H1 (cell line): ENCODE measurements at regions not wholly inside any gene's neighbourhood (a gene's known extent, or its start where the extent isn't known, plus 50 kb on each side); places are given as distances from the start of the nearest gene placed in this dataset.

Experiments used
- CTCF ChIA-PET: fragments of 300-600 bp; sonication (Branson Sonifier 250); formaldehyde crosslinking; loops from one replicate; lab custom pipeline; 2021; ENCODE audit not compliant: partially characterized antibody; lab: Charles Lee
- POLR2A ChIA-PET: fragments of 300-600 bp; sonication (Branson Sonifier 250); formaldehyde crosslinking; loops from one replicate; lab custom pipeline; 2021; ENCODE audit warnings: inconsistent platforms; ENCODE audit not compliant: partially characterized antibody; lab: Charles Lee
- DNase-seq, 2 experiments: peaks; one replicate each; pipeline versions ENCODE4 v3.0.0 to v3.0.0-alpha.2; 2010 to 2022; ENCODE audit warnings: low spot score in 2 of 2, low read depth in 1 of 2, mixed read lengths in 1 of 2
- FAIRE-seq: peaks from 2 replicates; lab custom pipeline; 2011; peaks lifted over from hg19 to GRCh38; lab: Jason Lieb, UNC
- H2AFZ ChIP-seq: 2 replicates; pipeline ENCODE4 v1.8.1; 2012; ENCODE audit warnings: low read length, inconsistent platforms
- H2AK5ac ChIP-seq: 2 replicates; pipeline ENCODE4 v1.6.1; 2013; ENCODE audit warnings: low read depth, low read length
- H2BK120ac ChIP-seq: replicated peaks from 2 replicates; pipeline ENCODE3; 2013; ENCODE audit warnings: low read depth, low read length, inconsistent platforms
- H2BK12ac ChIP-seq: 2 replicates; pipeline ENCODE4 v1.6.1; 2013; ENCODE audit warnings: low read depth, low read length
- H2BK15ac ChIP-seq: 2 replicates; pipeline ENCODE4 v1.6.1; 2013; ENCODE audit warnings: low read length
- H2BK20ac ChIP-seq: 2 replicates; pipeline ENCODE4 v1.6.1; 2013; ENCODE audit warnings: low read length
- H2BK5ac ChIP-seq: 2 replicates; pipeline ENCODE4 v1.6.1; 2013; ENCODE audit warnings: low read depth, low read length
- H3K14ac ChIP-seq: 2 replicates; pipeline ENCODE4 v1.6.1; 2013; ENCODE audit warnings: inconsistent platforms; ENCODE audit not compliant: insufficient read length
- H3K18ac ChIP-seq: 2 replicates; pipeline ENCODE4 v1.6.1; 2013; ENCODE audit warnings: low read length; ENCODE audit errors: extremely low read depth
- H3K23ac ChIP-seq: 2 replicates; pipeline ENCODE4 v1.6.1; 2013; ENCODE audit warnings: inconsistent platforms; ENCODE audit not compliant: insufficient read length
- H3K23me2 ChIP-seq: 2 replicates; pipeline ENCODE4 v1.6.1; 2013; ENCODE audit warnings: low read depth, low read length
- H3K27ac ChIP-seq: 2 replicates; pipeline ENCODE4 v1.6.1; 2011; ENCODE audit warnings: low read depth, low read length, inconsistent platforms
- H3K27me3 ChIP-seq, 4 experiments: replicated peaks in 1 of 4; 1 replicate in 1 of 4; 2 replicates in 3 of 4; pipeline versions ENCODE4 v1.6.1 to v1.8.1; 2011 to 2013; ENCODE audit warnings: low read length in 3 of 4, mild to moderate bottlenecking in 3 of 4, inconsistent platforms in 2 of 4, mixed read lengths in 2 of 4, moderate library complexity in 1 of 4; ENCODE audit not compliant: control insufficient read depth in 3 of 4, insufficient read depth in 3 of 4; ENCODE audit errors: extremely low read depth in 1 of 4
- H3K36me3 ChIP-seq, 4 experiments: 2 replicates each; pipeline versions ENCODE4 v1.6.1 to v1.8.1; 2011 to 2013; ENCODE audit warnings: mild to moderate bottlenecking in 4 of 4, low read length in 3 of 4, moderate library complexity in 2 of 4, control low read depth in 1 of 4, inconsistent platforms in 1 of 4; ENCODE audit not compliant: insufficient read depth in 4 of 4, control insufficient read depth in 2 of 4
- H3K4ac ChIP-seq: replicated peaks from 2 replicates; pipeline ENCODE3; 2013; ENCODE audit warnings: low read length, low read depth, mixed read lengths, inconsistent platforms; ENCODE audit not compliant: insufficient read length
- H3K4me1 ChIP-seq, 4 experiments: replicated peaks in 1 of 4; 1 replicate in 1 of 4; 2 replicates in 3 of 4; pipeline versions ENCODE4 v1.6.1 to v1.8.1; 2011 to 2013; ENCODE audit warnings: low read length in 3 of 4, inconsistent platforms in 2 of 4, mixed read lengths in 1 of 4; ENCODE audit not compliant: insufficient read depth in 4 of 4, control insufficient read depth in 3 of 4
- H3K4me2 ChIP-seq, 2 experiments: 2 replicates each; pipeline versions ENCODE4 v1.6.1 to v1.8.1; 2011 to 2013; ENCODE audit warnings: low read depth in 2 of 2, low read length in 2 of 2, control low read depth in 1 of 2, inconsistent platforms in 1 of 2, mild to moderate bottlenecking in 1 of 2; ENCODE audit not compliant: insufficient read depth in 1 of 2
- H3K4me3 ChIP-seq, 4 experiments: fragments of 200-600, 300-600 bp in 1 of 4; sonication (generic), shearing (Covaris generic), sonication (Bioruptor Twin) in 1 of 4; 2 replicates each; pipeline versions ENCODE4 v1.5.1 to v1.8.1; 2011 to 2016; ENCODE audit warnings: low read length in 4 of 4, low read depth in 3 of 4, control low read depth in 2 of 4, inconsistent platforms in 2 of 4, mild to moderate bottlenecking in 2 of 4, mixed read lengths in 1 of 4, moderate library complexity in 1 of 4; ENCODE audit not compliant: insufficient read depth in 2 of 4; ENCODE audit errors: extremely low read depth in 1 of 4
- H3K56ac ChIP-seq: replicated peaks from 2 replicates; pipeline ENCODE3; 2013; ENCODE audit warnings: low read depth, mild to moderate bottlenecking, mixed read lengths, low read length, inconsistent platforms; ENCODE audit not compliant: insufficient read length
- H3K79me1 ChIP-seq: 2 replicates; pipeline ENCODE4 v1.6.1; 2013; ENCODE audit warnings: low read depth, low read length, control low read depth
- H3K79me2 ChIP-seq, 2 experiments: 2 replicates each; pipeline versions ENCODE4 v1.6.1 to v1.8.1; 2012 to 2013; ENCODE audit warnings: low read length in 2 of 2, mild to moderate bottlenecking in 2 of 2, inconsistent platforms in 1 of 2; ENCODE audit not compliant: insufficient read depth in 2 of 2, control insufficient read depth in 1 of 2
- H3K9ac ChIP-seq, 4 experiments: replicated peaks in 1 of 4; 1 replicate in 1 of 4; 2 replicates in 3 of 4; pipeline versions ENCODE4 v1.6.1 to v1.8.1; 2011 to 2013; ENCODE audit warnings: low read depth in 3 of 4, low read length in 3 of 4, control low read depth in 2 of 4, mild to moderate bottlenecking in 2 of 4, moderate library complexity in 2 of 4, inconsistent platforms in 1 of 4; ENCODE audit errors: extremely low read depth in 1 of 4
- H3K9me3 ChIP-seq, 2 experiments: 2 replicates each; pipeline versions ENCODE4 v1.6.1 to v1.8.1; 2012 to 2013; ENCODE audit warnings: mild to moderate bottlenecking in 2 of 2, moderate library complexity in 2 of 2, control low read depth in 1 of 2, inconsistent platforms in 1 of 2, low read depth in 1 of 2, low read length in 1 of 2, mixed read lengths in 1 of 2; ENCODE audit not compliant: insufficient read depth in 2 of 2
- H4K20me1 ChIP-seq, 2 experiments: replicated peaks in 1 of 2; 2 replicates each; pipeline versions ENCODE3 to v1.8.1; 2011 to 2013; ENCODE audit warnings: inconsistent platforms in 2 of 2, low read length in 2 of 2, mild to moderate bottlenecking in 1 of 2; ENCODE audit not compliant: insufficient read depth in 2 of 2, control insufficient read depth in 1 of 2
- H4K5ac ChIP-seq: 2 replicates; pipeline ENCODE4 v1.6.1; 2013; ENCODE audit warnings: low read length, low read depth, mixed read lengths, inconsistent platforms; ENCODE audit not compliant: insufficient read length
- H4K8ac ChIP-seq: 2 replicates; pipeline ENCODE4 v1.8.0; 2013; ENCODE audit warnings: mild to moderate bottlenecking, moderate library complexity, low read length, inconsistent platforms; ENCODE audit not compliant: insufficient read depth; ENCODE audit errors: extremely low read depth
- H4K91ac ChIP-seq: replicated peaks from 2 replicates; pipeline ENCODE3; 2013; ENCODE audit warnings: low read length, mixed read lengths, inconsistent platforms; ENCODE audit not compliant: insufficient read length
- ATF3 ChIP-seq: IDR thresholded peaks from 2 replicates; pipeline ENCODE4 v1.6.1; 2011; ENCODE audit warnings: low read depth, mild to moderate bottlenecking, low read length; ENCODE audit not compliant: insufficient read depth
- CHD2 ChIP-seq: IDR thresholded peaks from 2 replicates; pipeline ENCODE4 v1.6.1; 2012; ENCODE audit warnings: low read length, improper control_type of control experiment
- EP300 ChIP-seq, 2 experiments: IDR thresholded peaks; 1 replicate in 1 of 2; 2 replicates in 1 of 2; pipeline ENCODE4 v1.6.1; 2011 to 2012; ENCODE audit warnings: low read depth in 2 of 2, low read length in 2 of 2, mild to moderate bottlenecking in 2 of 2, borderline replicate concordance in 1 of 2, inconsistent platforms in 1 of 2, moderate library complexity in 1 of 2
- JUND ChIP-seq: IDR thresholded peaks from 2 replicates; pipeline ENCODE4 v1.6.1; 2011; ENCODE audit warnings: mild to moderate bottlenecking, improper control_type of control experiment, low read length
- SAP30 ChIP-seq: fragments of 300-600 bp; sonication (generic); IDR thresholded peaks from 2 replicates; pipeline ENCODE4 v1.7.1; 2012; ENCODE audit warnings: low read length, moderate library complexity, mild to moderate bottlenecking, inconsistent platforms; ENCODE audit not compliant: insufficient read depth, insufficient replicate concordance
- WGBS, 2 experiments: shearing (Covaris generic) in 1 of 2; methylation state at CpG; one replicate each; pipeline versions ENCODE4 v1.1.6 to v1.1.7; 2013 to 2015; ENCODE audit warnings: low lambda C conversion rate in 2 of 2, mixed read lengths in 2 of 2, inconsistent platforms in 1 of 2, low coverage in 1 of 2, missing lambda C conversion rate in 1 of 2; ENCODE audit not compliant: insufficient replicate concordance in 2 of 2, insufficient coverage in 1 of 2, insufficient read length in 1 of 2; ENCODE audit errors: extremely low coverage in 1 of 2, missing lambda C conversion rate in 1 of 2; 5-methylcytosine and 5-hydroxymethylcytosine counted together

GRCh38 chr5:163622799-163623198 is 117.4 kb downstream of the MAT2B start:
- Histone ChIP-seq H3K36me3 (no peaks in the 10 kb centered on the region), H3K4me1 (no peaks in the 10 kb centered on the region), H3K18ac (no peak overlapping the region), H3K4me2 (no peak overlapping the region), H3K14ac (no peak overlapping the region), H3K4ac (no peak overlapping the region), H3K9me3 (no peaks in the 10 kb centered on the region; a peak in 1 of 4 replicates), H2AFZ (no peak overlapping the region), H3K4me3 (no peak overlapping the region), H3K79me1 (no peaks in the 10 kb centered on the region), H2AK5ac (no peak overlapping the region), H3K23me2 (peaks cover 2% of the 10 kb centered on the region; the same call in 1 of the 2 replicates), H3K27me3 (no peaks in the 10 kb centered on the region), H4K91ac (no peak overlapping the region), H3K56ac (no peak overlapping the region), H2BK15ac (no peak overlapping the region), H2BK120ac (no peak overlapping the region), H2BK5ac (no peak overlapping the region), H3K23ac (no peak overlapping the region), H4K8ac (no peak overlapping the region), H2BK12ac (no peak overlapping the region), H3K9ac (no peak overlapping the region), H2BK20ac (no peak overlapping the region), H3K79me2 (no peaks in the 10 kb centered on the region), H4K5ac (no peak overlapping the region), H3K27ac (no peak overlapping the region), H4K20me1 (no peaks in the 10 kb centered on the region)
- CTCF ChIA-PET: no interaction called here
- no peak for TF ChIP-seq CHD2
- TF ChIP-seq EP300 (IDR thresholded peaks at IDR 0.05; ENCODE audit: borderline replicate concordance in 1 of 2, low read depth in 2 of 2, low read length in 2 of 2): no peak
- no peak for TF ChIP-seq SAP30
- no peak for TF ChIP-seq ATF3
- no peak for TF ChIP-seq JUND
- no peak for FAIRE-seq
- 86% methylated on average over 2 of the region's 2 CpGs; no CpG with 5 or more reads in 1 of the 2 experiments for WGBS, 2 experiments
- POLR2A ChIA-PET: no interaction called here
- DNase-seq: no peak
